ENCODE measurements at regions not wholly inside any gene's neighbourhood (a gene's known extent, or its start where the extent isn't known, plus 50 kb on each side); places are given as distances from the start of the nearest gene placed in this dataset.
"Not testable (repeated sequence)": the region's sequence is repeated elsewhere in the genome, so short reads cannot be mapped to it uniquely, and the experiment has no call there.

DNA sequence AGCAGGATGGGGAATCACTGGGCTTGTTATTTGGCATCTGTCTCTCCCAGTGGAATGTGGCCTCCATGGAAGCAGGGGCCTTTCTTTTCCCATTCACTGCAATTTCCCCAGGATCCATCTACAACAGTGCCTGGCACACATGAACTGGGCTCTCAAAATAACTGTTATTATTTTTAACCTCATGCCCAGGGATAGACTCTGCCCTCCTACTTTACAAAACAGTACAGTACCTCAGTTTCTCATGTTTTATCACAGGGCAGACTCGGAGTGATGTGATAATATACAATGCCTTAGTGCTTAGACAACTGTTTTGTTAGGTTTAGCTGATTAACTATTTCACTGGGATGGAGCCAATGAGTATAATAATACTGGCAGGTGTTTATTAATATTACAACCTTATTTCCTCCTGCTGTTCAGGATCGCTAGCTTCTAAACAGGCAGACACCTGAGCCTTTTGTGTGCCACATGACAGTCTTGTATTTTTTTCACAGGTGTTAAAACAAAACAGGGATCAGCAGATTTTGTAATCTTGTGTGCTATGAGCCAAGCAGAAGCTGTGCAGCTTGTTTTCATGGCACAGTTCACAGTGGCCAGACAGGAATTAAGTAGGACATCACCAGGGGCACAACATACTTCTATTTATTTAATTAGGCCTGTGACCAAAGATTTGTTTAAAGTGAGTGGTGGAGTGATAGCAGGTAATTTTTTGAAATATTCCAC lies 157.7 kb upstream of the EYA4 start:
- H3K27ac Mint-ChIP-seq = no peak overlapping the region
- no peak for DNase-seq
- no peaks in the 10 kb centered on the region for H3K36me3 Mint-ChIP-seq
- no peaks in the 10 kb centered on the region for H3K9me3 Mint-ChIP-seq
- no peak overlapping the region for H3K4me3 Mint-ChIP-seq
- no peaks in the 10 kb centered on the region for H3K4me1 Mint-ChIP-seq
- H3K27me3 Mint-ChIP-seq = peaks cover 6% of the 10 kb centered on the region

DNA sequence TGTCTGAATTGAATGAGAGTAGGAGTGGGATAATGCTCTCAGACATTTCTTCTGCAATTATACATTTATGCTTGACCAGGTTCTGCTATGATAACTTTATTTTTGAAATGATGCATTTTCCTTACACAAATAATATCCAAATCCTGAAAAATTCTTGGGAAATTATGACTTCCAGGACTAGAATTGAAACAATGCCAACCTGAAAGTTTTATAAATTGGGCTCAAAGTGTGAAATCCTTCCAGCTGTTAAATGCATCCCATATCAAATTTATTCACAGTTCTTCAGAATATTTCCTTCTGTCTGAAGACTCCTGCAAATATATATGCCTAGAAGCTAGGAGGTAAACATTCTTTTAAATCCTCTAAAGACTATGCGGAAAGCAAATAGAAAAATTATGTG lies 155.7 kb upstream of the EYA4 start:
- Mint-ChIP-seq H3K4me3 (no peak overlapping the region), H3K27ac (no peak overlapping the region), H3K9me3 (no peaks in the 10 kb centered on the region), H3K36me3 (no peaks in the 10 kb centered on the region), H3K27me3 (peaks cover 6% of the 10 kb centered on the region), H3K4me1 (no peaks in the 10 kb centered on the region)
- no peak for DNase-seq

DNA sequence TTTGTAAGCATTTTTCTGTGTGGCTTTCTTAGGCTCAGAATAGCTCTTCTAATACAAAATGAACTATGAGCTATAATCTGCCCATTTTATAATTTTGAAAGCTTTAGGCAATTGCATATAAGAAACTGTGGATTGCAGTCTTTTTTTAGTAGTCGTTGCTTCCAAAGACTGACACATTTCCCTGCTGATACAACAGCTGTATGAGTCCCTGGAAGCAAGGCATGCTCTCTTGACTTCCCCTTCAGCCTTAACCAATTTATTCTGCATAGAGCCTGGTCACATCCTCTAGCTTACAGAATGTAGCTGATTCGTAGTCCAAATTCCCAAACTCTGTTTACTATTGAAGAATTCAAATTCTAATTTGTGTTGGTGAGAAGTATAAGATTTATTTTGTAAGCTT lies 155.3 kb upstream of the EYA4 start:
- H3K27me3 Mint-ChIP-seq = peaks cover 6% of the 10 kb centered on the region
- no peak overlapping the region for H3K27ac Mint-ChIP-seq
- H3K4me1 Mint-ChIP-seq = no peaks in the 10 kb centered on the region
- no peaks in the 10 kb centered on the region for H3K36me3 Mint-ChIP-seq
- H3K4me3 Mint-ChIP-seq = no peak overlapping the region
- H3K9me3 Mint-ChIP-seq = no peaks in the 10 kb centered on the region
- DNase-seq = no peak

DNA sequence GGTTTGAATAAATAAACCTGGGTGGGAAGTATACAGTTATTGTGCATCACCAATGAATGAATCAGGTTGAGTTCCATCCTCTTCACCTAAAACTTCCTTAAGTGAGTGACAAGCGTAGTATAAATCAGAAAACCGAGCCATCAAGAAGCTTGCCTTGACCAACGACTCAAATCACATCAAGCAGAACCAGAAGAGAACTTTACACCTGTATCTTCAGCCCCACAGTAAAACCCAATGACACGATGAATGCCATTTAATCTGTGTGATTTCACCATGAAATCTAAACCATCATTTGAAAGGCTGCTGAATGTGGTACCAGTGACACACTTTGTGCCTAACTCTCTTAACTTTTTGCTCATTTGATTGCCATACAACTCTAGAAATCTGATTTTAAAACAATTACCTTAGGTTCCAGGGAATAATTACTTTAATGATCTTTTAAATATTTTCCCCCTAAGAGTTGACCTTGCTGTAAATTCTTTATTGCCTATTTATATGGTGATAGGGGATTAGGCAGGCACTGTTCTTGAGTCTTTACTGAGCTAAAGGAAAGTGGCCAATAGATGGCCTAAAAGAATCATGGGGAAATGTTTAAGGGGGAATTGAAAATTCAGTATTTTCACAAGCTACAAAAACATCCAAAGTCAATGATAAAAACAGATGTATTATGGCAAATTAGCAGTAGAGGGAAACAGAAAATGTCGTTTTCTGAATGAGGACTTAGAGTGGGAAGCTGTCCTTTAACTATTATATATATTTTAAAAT lies 152.0 kb upstream of the EYA4 start:
- peaks cover 3% of the 10 kb centered on the region for H3K27me3 Mint-ChIP-seq
- no peak for DNase-seq
- H3K4me1 Mint-ChIP-seq = no peaks in the 10 kb centered on the region
- H3K9me3 Mint-ChIP-seq = no peaks in the 10 kb centered on the region
- no peak overlapping the region for H3K27ac Mint-ChIP-seq
- no peak overlapping the region for H3K4me3 Mint-ChIP-seq
- H3K36me3 Mint-ChIP-seq = no peaks in the 10 kb centered on the region

DNA sequence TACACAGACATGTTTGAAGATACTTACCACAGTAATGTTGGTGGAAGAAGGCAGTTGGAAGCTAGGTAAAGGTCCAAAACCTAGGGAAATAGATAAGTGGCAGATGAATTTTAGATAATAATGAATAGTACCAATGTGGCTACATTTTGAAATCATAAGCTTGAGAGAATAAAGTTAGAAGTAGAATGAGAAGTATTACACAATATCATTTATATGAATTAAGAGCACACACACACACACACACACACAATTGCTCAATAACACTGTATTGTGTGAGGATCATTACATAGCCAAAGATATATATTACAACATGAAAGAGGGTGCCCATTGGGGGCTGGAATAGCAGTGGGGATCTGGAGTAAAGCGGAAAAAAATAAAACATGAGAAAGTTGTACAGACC lies 149.0 kb upstream of the EYA4 start:
- H3K4me1 Mint-ChIP-seq = no peaks in the 10 kb centered on the region
- no peak for DNase-seq
- no peak overlapping the region for H3K27ac Mint-ChIP-seq

DNA sequence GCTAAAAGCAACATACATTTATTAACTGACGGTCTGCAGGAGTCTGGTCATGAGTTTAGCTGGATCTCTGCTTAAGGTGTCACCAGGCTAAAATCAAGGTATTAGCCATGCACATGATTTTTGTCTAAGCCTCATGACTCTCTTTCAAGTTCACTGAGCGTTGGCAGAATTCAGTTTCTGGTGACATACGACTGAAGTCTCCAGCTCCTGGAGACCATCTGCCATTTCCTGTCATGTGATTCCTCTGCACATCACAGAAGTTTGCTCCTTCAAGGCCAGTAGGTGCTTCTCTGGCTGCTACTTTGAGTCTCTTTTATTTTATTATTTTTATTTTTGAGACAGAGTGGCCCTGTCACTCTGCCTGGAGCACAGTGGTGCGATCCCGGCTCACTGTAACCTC lies 148.4 kb upstream of the EYA4 start:
- Mint-ChIP-seq H3K27me3 (peaks cover 3% of the 10 kb centered on the region), H3K27ac (no peak overlapping the region), H3K4me1 (no peaks in the 10 kb centered on the region), H3K9me3 (no peaks in the 10 kb centered on the region), H3K4me3 (no peak overlapping the region), H3K36me3 (no peaks in the 10 kb centered on the region)
- DNase-seq = no peak

More for the DNA sequence above, 149.0 kb upstream of the EYA4 start:
- Mint-ChIP-seq H3K4me3 (no peak overlapping the region), H3K9me3 (no peaks in the 10 kb centered on the region), H3K27me3 (peaks cover 3% of the 10 kb centered on the region), H3K36me3 (no peaks in the 10 kb centered on the region)

DNA sequence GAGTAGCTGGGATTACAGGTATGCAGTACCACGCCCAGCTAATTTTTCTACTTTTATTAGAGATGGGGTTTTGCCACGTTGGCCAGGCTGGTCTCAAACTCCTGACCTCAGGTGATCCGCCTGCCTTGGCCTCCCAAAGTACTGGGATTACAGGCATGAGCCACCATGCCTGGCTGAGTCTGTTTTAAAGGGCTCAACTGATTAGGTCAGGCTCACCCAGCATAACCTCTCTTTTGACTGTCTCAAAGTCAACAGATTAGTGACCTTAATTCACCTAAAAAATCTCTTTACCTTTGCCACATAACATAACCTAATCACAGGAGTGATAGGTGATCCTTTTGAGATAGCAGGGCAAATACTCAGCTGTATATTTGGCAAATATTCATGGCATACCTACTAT lies 147.9 kb upstream of the EYA4 start:
- not testable (repeated sequence) for H3K36me3 Mint-ChIP-seq, H3K27me3 Mint-ChIP-seq, H3K27ac Mint-ChIP-seq, DNase-seq, H3K4me3 Mint-ChIP-seq, H3K9me3 Mint-ChIP-seq, H3K4me1 Mint-ChIP-seq

DNA sequence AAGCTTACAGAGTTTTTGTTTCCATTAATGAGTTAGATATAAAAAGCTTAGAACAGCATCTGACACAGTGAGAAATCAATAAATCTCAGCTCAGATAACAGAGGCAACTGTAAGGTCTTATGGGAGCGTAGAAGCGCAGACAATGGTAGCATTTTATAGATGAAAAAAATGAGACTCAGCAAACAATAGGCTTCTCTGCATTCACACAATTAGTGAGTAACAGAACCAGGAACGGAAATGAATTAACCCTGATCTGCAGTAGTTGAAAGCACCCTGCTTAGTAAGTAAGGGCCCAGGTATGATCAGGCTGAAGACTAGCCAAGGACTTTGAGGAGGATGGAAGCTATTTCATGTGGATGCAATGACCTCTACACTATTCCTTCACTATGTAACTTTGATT lies 147.2 kb upstream of the EYA4 start:
- no peak overlapping the region for H3K4me3 Mint-ChIP-seq
- H3K4me1 Mint-ChIP-seq = no peaks in the 10 kb centered on the region
- H3K27me3 Mint-ChIP-seq = no peaks in the 10 kb centered on the region
- no peak for DNase-seq
- no peaks in the 10 kb centered on the region for H3K36me3 Mint-ChIP-seq
- no peak overlapping the region for H3K27ac Mint-ChIP-seq
- no peaks in the 10 kb centered on the region for H3K9me3 Mint-ChIP-seq

DNA sequence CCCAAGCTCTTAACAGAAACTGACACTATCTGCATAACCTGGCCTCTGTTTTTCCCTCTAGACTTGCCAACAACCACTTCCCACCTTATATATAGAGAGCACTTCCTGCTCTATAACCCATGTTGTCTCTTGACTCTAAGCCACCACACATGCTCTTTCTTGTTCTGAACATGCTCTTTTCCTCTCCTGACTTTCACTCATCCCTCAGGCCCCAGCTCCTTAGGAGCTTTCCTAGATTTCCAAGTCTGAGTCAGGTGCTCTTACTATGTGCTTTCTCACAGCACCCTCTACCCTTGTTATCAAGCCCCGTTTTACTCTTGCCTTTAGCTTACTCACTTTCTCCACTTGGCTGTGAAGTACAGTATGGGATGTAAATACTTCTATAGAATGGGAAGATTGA lies 143.9 kb upstream of the EYA4 start:
- Mint-ChIP-seq H3K4me1 (no peaks in the 10 kb centered on the region), H3K27me3 (no peaks in the 10 kb centered on the region), H3K9me3 (no peaks in the 10 kb centered on the region), H3K36me3 (no peaks in the 10 kb centered on the region), H3K4me3 (no peak overlapping the region), H3K27ac (no peak overlapping the region)
- no peak for DNase-seq

DNA sequence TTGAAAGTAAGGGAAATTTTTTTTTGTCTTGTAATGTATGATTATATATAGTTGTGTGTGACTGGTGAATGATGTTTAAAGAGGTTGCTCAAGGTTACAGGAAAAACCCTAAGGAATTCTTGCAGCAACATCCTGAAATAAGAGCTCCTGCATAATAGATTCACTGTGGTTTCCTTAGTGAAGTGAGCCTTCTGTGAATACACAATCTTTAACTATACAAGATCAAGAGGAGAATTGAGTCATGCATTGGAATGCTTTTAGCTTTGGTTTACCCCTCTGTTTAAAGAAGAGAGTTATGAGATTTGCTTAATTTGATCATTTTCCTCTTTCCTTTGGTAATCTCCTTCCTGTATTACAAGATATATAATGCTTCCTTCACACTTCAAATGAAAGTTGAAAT lies 141.6 kb upstream of the EYA4 start:
- Mint-ChIP-seq H3K27me3 (no peaks in the 10 kb centered on the region), H3K9me3 (no peaks in the 10 kb centered on the region), H3K27ac (no peak overlapping the region), H3K36me3 (no peaks in the 10 kb centered on the region), H3K4me1 (no peaks in the 10 kb centered on the region), H3K4me3 (no peak overlapping the region)
- no peak for DNase-seq

DNA sequence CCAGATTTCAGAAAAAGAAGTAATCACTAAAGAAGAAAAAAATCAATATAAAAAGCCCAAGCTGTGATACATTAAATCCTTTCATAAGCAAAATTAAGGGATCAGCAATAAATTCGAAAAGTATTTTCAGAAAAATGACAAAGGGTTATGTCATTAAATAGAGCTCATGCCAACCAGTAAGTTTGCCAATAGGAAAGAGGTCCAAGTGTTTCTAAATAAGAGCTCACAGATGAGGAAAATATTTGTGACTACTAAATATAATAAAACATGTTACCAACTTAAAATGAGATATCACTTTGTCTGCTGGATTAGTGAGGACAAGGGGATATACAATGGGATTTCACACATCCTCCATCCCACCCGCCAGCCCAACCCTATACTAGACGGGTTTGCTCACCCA lies 140.3 kb upstream of the EYA4 start:
- Mint-ChIP-seq H3K36me3 (no peaks in the 10 kb centered on the region), H3K9me3 (no peaks in the 10 kb centered on the region), H3K27ac (no peak overlapping the region), H3K4me1 (no peaks in the 10 kb centered on the region), H3K4me3 (no peak overlapping the region), H3K27me3 (no peaks in the 10 kb centered on the region)
- no peak for DNase-seq

DNA sequence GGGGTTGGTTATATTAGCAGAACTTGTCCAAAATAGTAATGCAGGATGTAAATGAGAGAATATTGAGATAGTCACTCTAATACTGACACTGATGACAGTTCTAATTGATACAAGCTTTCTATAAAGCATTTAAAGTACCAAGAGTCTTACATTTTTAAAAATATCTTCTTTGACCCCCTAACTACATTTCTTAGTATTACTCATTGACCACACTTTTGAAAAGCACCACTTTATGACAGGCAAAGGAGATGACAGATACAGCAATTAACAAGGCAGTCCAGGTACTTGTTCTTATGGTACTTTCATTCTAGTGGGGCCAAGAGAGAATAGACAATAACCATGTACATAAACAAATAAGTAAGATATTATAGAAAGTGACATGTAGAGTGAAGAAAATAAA lies 139.4 kb upstream of the EYA4 start:
- H3K9me3 Mint-ChIP-seq = no peaks in the 10 kb centered on the region
- no peak for DNase-seq
- H3K27ac Mint-ChIP-seq = no peak overlapping the region
- no peaks in the 10 kb centered on the region for H3K36me3 Mint-ChIP-seq
- H3K4me1 Mint-ChIP-seq = no peaks in the 10 kb centered on the region
- no peaks in the 10 kb centered on the region for H3K27me3 Mint-ChIP-seq
- no peak overlapping the region for H3K4me3 Mint-ChIP-seq

DNA sequence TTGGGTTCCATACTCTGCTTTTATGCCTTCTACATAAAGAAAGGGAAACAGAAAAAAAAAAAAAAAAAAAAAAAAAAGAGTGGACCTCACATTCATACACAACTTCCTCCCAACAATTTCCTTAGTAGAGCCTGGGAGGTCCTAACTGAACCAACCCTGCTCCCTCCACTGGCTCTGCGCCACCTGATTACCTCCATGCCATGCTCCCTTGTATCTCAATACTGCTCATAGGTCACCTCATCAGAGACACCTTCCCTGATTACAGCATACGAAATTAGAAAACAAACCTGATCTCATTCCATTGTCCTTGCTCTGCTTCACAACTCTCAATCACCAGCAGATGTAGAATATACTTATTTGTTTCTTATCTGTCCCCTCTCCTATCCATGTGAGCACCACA lies 134.2 kb upstream of the EYA4 start:
- no peak overlapping the region for H3K4me3 Mint-ChIP-seq
- H3K27me3 Mint-ChIP-seq = no peaks in the 10 kb centered on the region
- no peak overlapping the region for H3K27ac Mint-ChIP-seq
- H3K9me3 Mint-ChIP-seq = no peaks in the 10 kb centered on the region
- no peaks in the 10 kb centered on the region for H3K36me3 Mint-ChIP-seq
- H3K4me1 Mint-ChIP-seq = no peaks in the 10 kb centered on the region
- DNase-seq = no peak

DNA sequence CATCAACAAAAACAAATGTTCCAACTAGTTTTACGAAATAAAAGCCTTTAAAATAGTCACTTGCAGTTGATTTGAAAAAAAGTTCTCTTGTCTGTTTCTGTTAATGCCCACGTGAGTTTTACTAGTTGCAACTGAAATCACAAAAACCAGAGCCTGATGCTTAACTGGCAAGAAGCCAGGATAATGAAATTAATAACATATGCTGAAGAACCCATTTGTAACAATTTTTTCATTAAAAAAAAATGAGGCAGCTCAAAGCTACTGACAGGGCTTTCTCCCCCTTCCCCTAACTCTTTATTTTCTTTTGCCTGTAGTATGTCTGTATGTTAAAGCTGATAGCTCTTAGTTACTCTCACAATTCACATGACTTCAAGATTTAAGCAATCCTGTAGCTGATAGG lies 132.7 kb upstream of the EYA4 start:
- no peaks in the 10 kb centered on the region for H3K36me3 Mint-ChIP-seq
- no peak overlapping the region for H3K27ac Mint-ChIP-seq
- no peaks in the 10 kb centered on the region for H3K9me3 Mint-ChIP-seq
- H3K4me3 Mint-ChIP-seq = no peak overlapping the region
- no peaks in the 10 kb centered on the region for H3K4me1 Mint-ChIP-seq
- DNase-seq = no peak
- H3K27me3 Mint-ChIP-seq = no peaks in the 10 kb centered on the region

DNA sequence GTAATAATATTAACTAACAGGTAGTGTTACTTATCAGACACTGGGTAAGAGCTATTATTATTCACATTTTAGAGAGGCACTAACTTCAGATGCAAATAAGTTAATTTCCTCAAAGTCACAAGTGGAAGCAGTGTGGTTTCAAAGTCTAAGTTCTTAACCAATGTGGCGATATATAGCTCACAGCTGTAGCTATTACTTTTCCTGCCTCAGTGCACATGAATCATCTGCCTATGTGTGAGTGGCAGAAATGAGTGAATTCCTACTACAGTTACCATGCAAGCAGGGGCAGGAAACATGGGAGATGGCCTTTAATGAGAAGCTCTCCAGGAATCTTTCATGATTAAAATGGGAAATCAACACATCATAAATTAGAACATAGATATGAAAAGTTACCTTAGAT lies 126.2 kb upstream of the EYA4 start:
- DNase-seq = no peak
- Mint-ChIP-seq H3K4me1 (no peaks in the 10 kb centered on the region), H3K9me3 (peaks cover 6% of the 10 kb centered on the region), H3K27ac (no peak overlapping the region), H3K36me3 (no peaks in the 10 kb centered on the region), H3K4me3 (no peak overlapping the region), H3K27me3 (no peaks in the 10 kb centered on the region)

DNA sequence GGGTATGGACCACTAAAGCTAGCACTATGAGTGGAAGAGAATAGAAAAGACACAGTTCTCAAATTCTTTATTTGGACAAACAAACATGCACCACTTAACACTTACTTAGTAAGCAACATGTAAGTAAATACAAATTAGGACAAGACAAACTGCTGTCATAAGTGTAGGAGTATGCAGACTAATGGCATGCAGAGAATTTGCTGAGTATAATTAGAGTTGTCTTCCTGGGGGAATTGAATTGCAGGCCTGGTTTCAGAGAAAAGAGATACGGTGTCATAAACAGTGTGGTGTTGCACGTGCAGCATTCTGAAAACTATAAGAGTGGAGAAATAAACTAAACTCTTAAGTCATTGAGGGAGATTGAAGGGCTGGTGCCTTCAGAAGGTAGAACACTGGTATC lies 125.2 kb upstream of the EYA4 start:
- H3K4me3 Mint-ChIP-seq = no peak overlapping the region
- H3K27ac Mint-ChIP-seq = no peak overlapping the region
- H3K36me3 Mint-ChIP-seq = no peaks in the 10 kb centered on the region
- H3K4me1 Mint-ChIP-seq = no peaks in the 10 kb centered on the region
- peaks cover 9% of the 10 kb centered on the region for H3K9me3 Mint-ChIP-seq
- DNase-seq = no peak
- H3K27me3 Mint-ChIP-seq = no peaks in the 10 kb centered on the region
